ENCODE measurements at regions not wholly inside any gene's neighbourhood (a gene's known extent, or its start where the extent isn't known, plus 50 kb on each side); places are given as distances from the start of the nearest gene placed in this dataset.

- no peaks in the 10 kb centered on the region for H3K9me3 ChIP-seq (ENCODE audit: control insufficient read depth in 5 of 5, low read length in 5 of 5)
- no peak overlapping the region for H3K9ac ChIP-seq (ENCODE audit: low read length in 5 of 5)
- H3K4me3 ChIP-seq (ENCODE audit: low read depth in 1 of 5, low read length in 5 of 5): no peak overlapping the region
- no peak overlapping the region for H3K27ac ChIP-seq (ENCODE audit: low read depth, low read length)
- H3K27me3 ChIP-seq (ENCODE audit: control insufficient read depth in 5 of 5, insufficient read depth in 4 of 5, low read length in 5 of 5): no peaks in the 10 kb centered on the region
- H3K4me1 ChIP-seq (ENCODE audit: control insufficient read depth in 5 of 5, insufficient read depth in 5 of 5, low read length in 5 of 5): peaks cover 0 to 9% (median 0%) of the 10 kb centered on the region in 5 donors
- no peaks in the 10 kb centered on the region for H3K36me3 ChIP-seq (ENCODE audit: control insufficient read depth in 5 of 5, insufficient read depth in 5 of 5, low read length in 5 of 5)
Measured at GRCh38 chr2:21277068-21278056, 153.6 kb downstream of the TDRD15 start.

DNA sequence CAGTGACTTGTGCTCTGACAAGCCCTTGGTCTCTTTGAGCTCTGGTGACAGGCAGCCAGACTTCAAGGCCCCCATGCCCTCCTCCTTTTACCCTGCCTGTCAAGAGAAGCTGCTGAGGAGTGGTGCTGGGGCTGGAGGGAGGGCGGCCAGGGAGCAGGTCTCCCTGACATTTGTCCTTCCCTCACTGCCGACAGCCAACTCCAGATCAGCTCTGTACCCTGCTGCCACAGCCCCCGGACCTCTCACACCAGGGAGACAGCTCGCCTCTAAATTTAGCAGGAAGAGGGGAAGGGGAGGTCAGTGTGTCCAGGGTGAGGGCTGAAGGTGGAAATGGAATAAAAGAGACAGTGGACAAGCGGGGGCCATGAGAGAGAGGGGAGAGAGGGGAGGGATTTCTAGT lies 155.8 kb downstream of the TDRD15 start:
- Histone ChIP-seq H3K9ac (ENCODE audit: low read length in 5 of 5) (no peak overlapping the region), H3K27me3 (ENCODE audit: control insufficient read depth in 5 of 5, insufficient read depth in 4 of 5, low read length in 5 of 5) (no peaks in the 10 kb centered on the region), H3K27ac (ENCODE audit: low read depth, low read length) (no peak overlapping the region), H3K9me3 (ENCODE audit: control insufficient read depth in 5 of 5, low read length in 5 of 5) (no peaks in the 10 kb centered on the region), H3K4me3 (ENCODE audit: low read depth in 1 of 5, low read length in 5 of 5) (no peak overlapping the region), H3K36me3 (ENCODE audit: control insufficient read depth in 5 of 5, insufficient read depth in 5 of 5, low read length in 5 of 5) (no peaks in the 10 kb centered on the region), H3K4me1 (ENCODE audit: control insufficient read depth in 5 of 5, insufficient read depth in 5 of 5, low read length in 5 of 5) (peaks cover 0 to 7% (median 0%) of the 10 kb centered on the region in 5 donors)

- Histone ChIP-seq H3K4me1 (ENCODE audit: control insufficient read depth in 5 of 5, insufficient read depth in 5 of 5, low read length in 5 of 5) (no peaks in the 10 kb centered on the region), H3K36me3 (ENCODE audit: control insufficient read depth in 5 of 5, insufficient read depth in 5 of 5, low read length in 5 of 5) (no peaks in the 10 kb centered on the region), H3K4me3 (ENCODE audit: low read depth in 1 of 5, low read length in 5 of 5) (no peak overlapping the region), H3K27me3 (ENCODE audit: control insufficient read depth in 5 of 5, insufficient read depth in 4 of 5, low read length in 5 of 5) (no peaks in the 10 kb centered on the region), H3K27ac (ENCODE audit: low read depth, low read length) (no peak overlapping the region), H3K9ac (ENCODE audit: low read length in 5 of 5) (no peak overlapping the region), H3K9me3 (ENCODE audit: control insufficient read depth in 5 of 5, low read length in 5 of 5) (no peaks in the 10 kb centered on the region)
Measured at GRCh38 chr2:21280793-21281192, 157.0 kb downstream of the TDRD15 start.

- H3K9me3 ChIP-seq (ENCODE audit: control insufficient read depth in 5 of 5, low read length in 5 of 5): no peaks in the 10 kb centered on the region
- no peaks in the 10 kb centered on the region for H3K36me3 ChIP-seq (ENCODE audit: control insufficient read depth in 5 of 5, insufficient read depth in 5 of 5, low read length in 5 of 5)
- no peaks in the 10 kb centered on the region for H3K4me1 ChIP-seq (ENCODE audit: control insufficient read depth in 5 of 5, insufficient read depth in 5 of 5, low read length in 5 of 5)
- no peaks in the 10 kb centered on the region for H3K27me3 ChIP-seq (ENCODE audit: control insufficient read depth in 5 of 5, insufficient read depth in 4 of 5, low read length in 5 of 5)
- no peak overlapping the region for H3K9ac ChIP-seq (ENCODE audit: low read length in 5 of 5)
- no peak overlapping the region for H3K4me3 ChIP-seq (ENCODE audit: low read depth in 1 of 5, low read length in 5 of 5)
- H3K27ac ChIP-seq (ENCODE audit: low read depth, low read length): no peak overlapping the region
Measured at GRCh38 chr2:21281384-21281783, 157.6 kb downstream of the TDRD15 start.

DNA sequence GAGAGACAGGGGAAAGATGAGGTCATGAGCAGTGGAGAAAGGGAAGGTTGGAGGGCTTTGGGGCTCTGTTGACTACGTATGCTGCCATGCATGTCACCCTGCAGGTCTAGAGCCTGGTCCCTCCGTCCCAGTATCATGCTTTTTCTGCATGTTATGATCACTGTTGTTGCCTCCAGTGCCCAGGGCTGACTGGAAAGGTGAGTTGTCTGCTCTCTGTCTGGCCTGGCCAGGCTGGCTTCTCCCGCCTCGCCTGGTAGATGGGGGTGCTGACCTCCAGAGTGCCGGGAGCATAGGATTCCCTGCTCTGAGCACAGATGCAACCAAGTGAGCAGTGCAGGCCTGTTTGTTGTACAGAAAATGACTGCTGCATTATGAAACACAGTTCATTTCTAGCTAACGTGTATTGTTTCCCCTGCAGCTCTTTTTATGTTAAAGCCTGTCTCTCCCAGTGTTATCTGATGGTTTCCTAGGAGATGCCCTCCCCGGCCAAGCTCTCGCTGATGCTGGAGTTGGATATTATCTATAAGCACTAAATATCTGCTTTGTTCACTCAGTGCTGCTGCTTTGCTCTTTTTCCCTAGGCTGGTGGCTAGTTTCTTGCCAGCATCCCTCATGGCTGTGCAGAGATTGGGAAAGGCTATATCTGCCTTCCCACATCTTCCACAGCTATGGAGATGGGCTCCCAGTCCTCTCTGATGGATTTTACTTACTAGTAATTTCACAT lies 158.2 kb downstream of the TDRD15 start:
- H3K9ac ChIP-seq (ENCODE audit: low read length in 5 of 5): no peak overlapping the region
- no peak overlapping the region for H3K27ac ChIP-seq (ENCODE audit: low read depth, low read length)
- H3K27me3 ChIP-seq (ENCODE audit: control insufficient read depth in 5 of 5, insufficient read depth in 4 of 5, low read length in 5 of 5): no peaks in the 10 kb centered on the region

GRCh38 chr2:21282515-21282898 lies 158.7 kb downstream of the TDRD15 start:
- no peak overlapping the region for H3K4me3 ChIP-seq (ENCODE audit: low read depth in 1 of 5, low read length in 5 of 5)
- no peaks in the 10 kb centered on the region for H3K4me1 ChIP-seq (ENCODE audit: control insufficient read depth in 5 of 5, insufficient read depth in 5 of 5, low read length in 5 of 5)
- H3K27ac ChIP-seq (ENCODE audit: low read depth, low read length): no peak overlapping the region
- no peaks in the 10 kb centered on the region for H3K27me3 ChIP-seq (ENCODE audit: control insufficient read depth in 5 of 5, insufficient read depth in 4 of 5, low read length in 5 of 5)
- no peak overlapping the region for H3K9ac ChIP-seq (ENCODE audit: low read length in 5 of 5)
- H3K36me3 ChIP-seq (ENCODE audit: control insufficient read depth in 5 of 5, insufficient read depth in 5 of 5, low read length in 5 of 5): no peaks in the 10 kb centered on the region
- peaks cover 0 to 3% (median 0%) of the 10 kb centered on the region in 5 donors for H3K9me3 ChIP-seq (ENCODE audit: control insufficient read depth in 5 of 5, low read length in 5 of 5)

More for the DNA sequence above, 158.2 kb downstream of the TDRD15 start:
- Histone ChIP-seq H3K36me3 (ENCODE audit: control insufficient read depth in 5 of 5, insufficient read depth in 5 of 5, low read length in 5 of 5) (no peaks in the 10 kb centered on the region), H3K4me3 (ENCODE audit: low read depth in 1 of 5, low read length in 5 of 5) (no peak overlapping the region), H3K9me3 (ENCODE audit: control insufficient read depth in 5 of 5, low read length in 5 of 5) (peaks cover 0 to 3% (median 0%) of the 10 kb centered on the region in 5 donors), H3K4me1 (ENCODE audit: control insufficient read depth in 5 of 5, insufficient read depth in 5 of 5, low read length in 5 of 5) (no peaks in the 10 kb centered on the region)

DNA sequence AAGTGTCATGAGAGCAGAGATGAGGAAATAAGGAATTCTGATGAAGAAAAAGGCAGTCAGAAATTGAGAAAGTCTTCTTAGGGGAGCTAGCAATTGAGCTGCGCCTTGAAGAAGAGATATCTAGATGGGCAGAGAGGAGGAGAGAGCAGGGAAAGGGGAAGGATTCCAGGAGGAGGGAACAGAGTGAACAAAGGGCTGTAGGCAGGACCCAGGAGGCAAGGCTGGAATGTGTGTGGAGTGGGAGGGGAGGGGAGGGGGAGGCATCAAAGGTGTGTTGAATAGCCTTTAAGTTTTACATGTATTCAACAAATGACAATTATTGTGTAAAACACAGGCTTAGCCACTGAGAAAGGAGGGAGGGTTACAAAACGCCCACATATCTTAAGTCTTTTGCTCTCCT lies 164.5 kb downstream of the TDRD15 start:
- Histone ChIP-seq H3K4me3 (ENCODE audit: low read depth in 1 of 5, low read length in 5 of 5) (no peak overlapping the region), H3K9me3 (ENCODE audit: control insufficient read depth in 5 of 5, low read length in 5 of 5) (peaks cover 0 to 3% (median 0%) of the 10 kb centered on the region in 5 donors), H3K27me3 (ENCODE audit: control insufficient read depth in 5 of 5, insufficient read depth in 4 of 5, low read length in 5 of 5) (peaks cover 0 to 5% (median 0%) of the 10 kb centered on the region in 5 donors), H3K9ac (ENCODE audit: low read length in 5 of 5) (no peak overlapping the region), H3K36me3 (ENCODE audit: control insufficient read depth in 5 of 5, insufficient read depth in 5 of 5, low read length in 5 of 5) (no peaks in the 10 kb centered on the region), H3K4me1 (ENCODE audit: control insufficient read depth in 5 of 5, insufficient read depth in 5 of 5, low read length in 5 of 5) (no peaks in the 10 kb centered on the region), H3K27ac (ENCODE audit: low read depth, low read length) (no peak overlapping the region)

GRCh38 chr2:21288739-21289520 lies 165.2 kb downstream of the TDRD15 start:
- Histone ChIP-seq H3K4me3 (ENCODE audit: low read depth in 1 of 5, low read length in 5 of 5) (no peak overlapping the region), H3K4me1 (ENCODE audit: control insufficient read depth in 5 of 5, insufficient read depth in 5 of 5, low read length in 5 of 5) (no peaks in the 10 kb centered on the region), H3K9ac (ENCODE audit: low read length in 5 of 5) (no peak overlapping the region), H3K36me3 (ENCODE audit: control insufficient read depth in 5 of 5, insufficient read depth in 5 of 5, low read length in 5 of 5) (no peaks in the 10 kb centered on the region), H3K27ac (ENCODE audit: low read depth, low read length) (no peak overlapping the region), H3K27me3 (ENCODE audit: control insufficient read depth in 5 of 5, insufficient read depth in 4 of 5, low read length in 5 of 5) (peaks cover 0 to 5% (median 0%) of the 10 kb centered on the region in 5 donors), H3K9me3 (ENCODE audit: control insufficient read depth in 5 of 5, low read length in 5 of 5) (peaks cover 0 to 3% (median 0%) of the 10 kb centered on the region in 5 donors)

DNA sequence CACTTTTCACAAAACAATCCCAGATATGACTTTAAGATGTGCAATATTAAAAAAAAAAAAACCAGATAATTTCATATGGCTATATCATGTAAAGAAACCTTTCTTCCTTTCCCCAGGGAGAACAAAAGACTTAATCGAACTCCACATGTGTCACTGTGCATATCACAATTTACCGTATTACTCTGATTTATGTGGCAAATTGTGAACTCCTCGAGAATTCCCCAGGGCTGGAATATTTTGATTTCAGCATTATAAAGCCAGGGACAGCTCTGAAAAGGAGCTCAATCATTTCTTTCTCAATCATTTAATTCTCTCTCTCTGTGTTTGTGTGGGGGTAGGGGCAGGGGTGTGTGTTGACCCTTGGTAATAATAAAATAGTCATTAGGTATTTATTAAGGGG lies 165.8 kb downstream of the TDRD15 start:
- peaks cover 0 to 5% (median 0%) of the 10 kb centered on the region in 5 donors for H3K27me3 ChIP-seq (ENCODE audit: control insufficient read depth in 5 of 5, insufficient read depth in 4 of 5, low read length in 5 of 5)

More for the DNA sequence above, 165.8 kb downstream of the TDRD15 start:
- no peak overlapping the region for H3K9ac ChIP-seq (ENCODE audit: low read length in 5 of 5)
- H3K4me3 ChIP-seq (ENCODE audit: low read depth in 1 of 5, low read length in 5 of 5): no peak overlapping the region
- H3K36me3 ChIP-seq (ENCODE audit: control insufficient read depth in 5 of 5, insufficient read depth in 5 of 5, low read length in 5 of 5): no peaks in the 10 kb centered on the region
- no peak overlapping the region for H3K27ac ChIP-seq (ENCODE audit: low read depth, low read length)
- H3K4me1 ChIP-seq (ENCODE audit: control insufficient read depth in 5 of 5, insufficient read depth in 5 of 5, low read length in 5 of 5): no peaks in the 10 kb centered on the region
- peaks cover 0 to 3% (median 0%) of the 10 kb centered on the region in 5 donors for H3K9me3 ChIP-seq (ENCODE audit: control insufficient read depth in 5 of 5, low read length in 5 of 5)
